DND-41 (cell line): ENCODE measurements at regions not wholly inside any gene's neighbourhood (a gene's known extent, or its start where the extent isn't known, plus 50 kb on each side); places are given as distances from the start of the nearest gene placed in this dataset.

Source experiments
- CTCF ChIP-seq: IDR thresholded peaks from 2 replicates; pipeline ENCODE4 v1.5.1; 2012; ENCODE audit warnings: borderline replicate concordance, low read length, moderate library complexity, mild to moderate bottlenecking; ENCODE audit not compliant: poor library complexity, severe bottlenecking; ENCODE audit errors: extremely low read depth
- EZH2 ChIP-seq: IDR thresholded peaks from 3 replicates; pipeline ENCODE4 v1.6.1; 2012; ENCODE audit warnings: borderline replicate concordance, low read depth, mild to moderate bottlenecking, moderate library complexity, low read length, inconsistent platforms; ENCODE audit not compliant: severe bottlenecking

GRCh38 chrX:73767017-73767416, 85.5 kb downstream of the XIST start:
- TF ChIP-seq CTCF: no peak
- no peak for TF ChIP-seq EZH2
